Mucosa of descending colon (tissue), 3 donors: ENCODE measurements at regions not wholly inside any gene's neighbourhood (a gene's known extent, or its start where the extent isn't known, plus 50 kb on each side); places are given as distances from the start of the nearest gene placed in this dataset.

Experiments
- ATAC-seq: fragments of 200-7000 bp; cut with Tn5 transposase; one replicate; pipeline ENCODE4 v1.9.1; 2020; ENCODE audit warnings: mild to moderate bottlenecking, moderate library complexity
- DNase-seq, 3 donors: peaks; one replicate each; pipeline ENCODE4 v3.0.0-alpha.2; 2020
- H3K36me3 ChIP-seq: fragments of 200-600 bp; one replicate; pipeline ENCODE4 v1.8.0; 2021; ENCODE audit warnings: low read depth, mild to moderate bottlenecking
- H3K4me1 ChIP-seq: fragments of 200-600 bp; one replicate; pipeline ENCODE4 v1.8.0; 2021; ENCODE audit warnings: low read depth, mild to moderate bottlenecking
- H3K4me3 ChIP-seq: fragments of 200-600 bp; one replicate; pipeline ENCODE4 v1.8.0; 2021; ENCODE audit warnings: mild to moderate bottlenecking
- H3K9me3 ChIP-seq: fragments of 200-600 bp; one replicate; pipeline ENCODE4 v1.8.0; 2021; ENCODE audit warnings: mild to moderate bottlenecking
- CTCF ChIP-seq: fragments of 200-600 bp; IDR thresholded peaks from one replicate; pipeline ENCODE4 v1.8.0; 2022; ENCODE audit warnings: antibody characterized with exemption, mild to moderate bottlenecking
- intact Hi-C, 2 donors: fragments of 100-400 bp; cut with DNase I in 1 of 2; cut with micrococcal nuclease in 1 of 2; formaldehyde crosslinking; loops; one replicate each; pipeline versions ENCODE4 v1.11.0 to v1.11.1; 2022; cut with DNase I, micrococcal nuclease
- donor health status: DM: no; HTN: no; CAD: no; lungs with moderate emphysema.
- donor health status: DM: no; HTN: no; CAD: no.
- donor health status: DM: no; HTN: yes; CAD: no.

GRCh38 chr17:70365091-70365583 lies 195.8 kb downstream of the KCNJ2 start:
- no peak overlapping the region for H3K4me3 ChIP-seq
- no peak for TF ChIP-seq CTCF
- H3K36me3 ChIP-seq, result no peaks in the 10 kb centered on the region
- intact Hi-C loops, result no loop called here
- DNase-seq (no peak), ATAC-seq (peak; percentile 56)
- H3K9me3 ChIP-seq, result no peaks in the 10 kb centered on the region
- H3K4me1 ChIP-seq, result no peaks in the 10 kb centered on the region

DNA sequence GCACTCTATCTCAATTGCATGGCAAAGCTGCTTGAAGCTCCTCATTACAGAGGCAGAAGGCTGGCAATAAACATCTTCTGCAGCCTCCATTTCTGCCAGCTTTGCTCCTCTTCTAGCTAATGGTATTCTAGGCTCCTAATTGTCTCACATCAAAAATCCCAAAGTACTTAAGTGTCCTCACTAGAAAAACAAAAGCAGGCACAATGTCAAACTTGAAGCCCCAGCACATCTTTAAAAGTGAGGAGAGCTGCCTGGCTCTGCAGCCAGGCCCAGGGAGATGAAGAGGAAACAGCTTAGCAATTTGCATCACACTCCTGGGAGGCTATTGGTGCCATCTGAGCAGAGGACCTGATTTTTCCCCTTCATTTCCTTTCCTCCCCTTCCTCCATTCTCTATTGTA lies 197.1 kb downstream of the KCNJ2 start:
- Histone ChIP-seq H3K4me1 (no peaks in the 10 kb centered on the region), H3K4me3 (no peak overlapping the region), H3K36me3 (no peaks in the 10 kb centered on the region), H3K9me3 (no peaks in the 10 kb centered on the region)
- intact Hi-C loops, result no loop called here
- no peak for ATAC-seq
- no peak for TF ChIP-seq CTCF
- DNase-seq, result no peak

DNA sequence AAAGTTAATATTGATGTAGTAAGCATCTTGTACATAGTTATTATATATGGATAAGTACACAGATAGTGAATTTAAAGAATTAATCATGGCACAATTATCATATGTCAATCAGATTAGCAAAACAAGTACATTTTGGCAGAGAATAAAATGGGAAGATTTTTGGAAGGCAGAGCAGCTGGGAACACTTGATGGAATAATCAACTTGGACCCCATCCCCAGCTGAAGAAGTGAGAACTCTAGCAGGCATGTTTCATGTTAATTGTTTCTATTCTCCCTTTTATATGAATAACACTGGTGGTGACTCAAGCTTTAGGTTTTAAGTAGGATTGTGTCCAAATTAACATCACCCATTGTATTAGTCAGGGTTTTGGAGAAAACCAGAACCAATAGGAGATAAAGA lies 198.7 kb downstream of the KCNJ2 start:
- no peak for ATAC-seq
- H3K9me3 ChIP-seq, result no peaks in the 10 kb centered on the region
- H3K4me1 ChIP-seq, result no peaks in the 10 kb centered on the region
- no peak overlapping the region for H3K4me3 ChIP-seq
- TF ChIP-seq CTCF, result no peak
- intact Hi-C loops, result no loop called here
- H3K36me3 ChIP-seq, result no peaks in the 10 kb centered on the region
- DNase-seq, result no peak

DNA sequence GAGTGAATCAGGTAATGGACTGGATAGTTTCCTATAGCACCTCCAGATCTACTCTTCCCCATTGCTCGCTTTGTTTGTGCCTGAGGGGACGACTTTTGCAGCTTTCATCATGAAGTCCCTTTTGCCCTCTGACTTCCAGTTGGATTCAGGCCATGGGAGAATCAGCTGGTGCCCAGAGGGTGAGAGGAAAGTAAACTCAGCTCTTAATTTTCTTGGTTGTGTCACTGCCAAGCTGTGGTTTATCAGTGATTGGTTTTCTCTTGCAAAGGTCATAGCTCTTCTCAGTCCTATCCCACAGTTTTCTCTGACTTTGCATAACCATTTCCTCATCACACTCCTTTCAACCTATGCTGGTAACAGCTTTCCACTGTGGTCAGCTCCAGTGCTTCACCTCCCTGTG lies 200.1 kb downstream of the KCNJ2 start:
- H3K4me3 ChIP-seq, result no peak overlapping the region
- intact Hi-C loops, result no loop called here
- H3K4me1 ChIP-seq, result no peaks in the 10 kb centered on the region
- no peak for TF ChIP-seq CTCF
- ATAC-seq, result no peak
- H3K36me3 ChIP-seq, result no peaks in the 10 kb centered on the region
- no peak for DNase-seq
- H3K9me3 ChIP-seq, result no peaks in the 10 kb centered on the region

- intact Hi-C loops, result no loop called here
- ATAC-seq (no peak), DNase-seq (no peak)
- TF ChIP-seq CTCF, result no peak
- no peaks in the 10 kb centered on the region for H3K36me3 ChIP-seq
- no peak overlapping the region for H3K4me3 ChIP-seq
- no peaks in the 10 kb centered on the region for H3K9me3 ChIP-seq
- H3K4me1 ChIP-seq, result no peaks in the 10 kb centered on the region
These were observed 201.5 kb downstream of the KCNJ2 start for GRCh38 chr17:70370816-70371215.

GRCh38 chr17:70373369-70373768 lies 204.0 kb downstream of the KCNJ2 start:
- H3K4me1 ChIP-seq, result no peaks in the 10 kb centered on the region
- TF ChIP-seq CTCF, result no peak
- DNase-seq (no peak), ATAC-seq (no peak)
- no peak overlapping the region for H3K4me3 ChIP-seq
- H3K9me3 ChIP-seq, result no peaks in the 10 kb centered on the region
- intact Hi-C loops, result no loop called here
- no peaks in the 10 kb centered on the region for H3K36me3 ChIP-seq
